HG03039 (cell line): ENCODE measurements at regions not wholly inside any gene's neighbourhood (a gene's known extent, or its start where the extent isn't known, plus 50 kb on each side); places are given as distances from the start of the nearest gene placed in this dataset.

Experiments used
- ATAC-seq: cut with Tn5 transposase; IDR thresholded peaks from one replicate; pipeline ENCODE4 v1.9.1; 2021; ENCODE audit warnings: mild to moderate bottlenecking, moderate library complexity; ENCODE audit not compliant: unreplicated experiment

DNA sequence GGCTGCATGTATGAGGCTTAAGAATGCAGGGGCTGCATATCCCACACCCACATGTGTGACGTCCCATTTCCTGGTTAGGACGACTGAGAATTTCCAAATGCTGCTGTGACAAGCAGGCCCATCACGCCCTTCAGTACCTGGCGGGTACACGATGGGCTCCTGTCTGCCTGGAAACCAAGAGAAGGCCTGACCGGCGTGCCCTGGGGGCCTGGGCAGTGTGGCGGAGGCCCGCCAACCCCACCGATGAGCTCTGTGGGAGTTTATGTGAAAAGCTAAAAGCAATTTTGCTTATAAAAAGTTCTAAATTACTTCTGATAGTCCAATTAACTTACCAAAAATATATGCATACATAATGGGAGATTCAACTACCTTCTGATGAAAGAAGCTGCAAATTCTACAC is 837.3 kb downstream of the GALR1 start:
- ATAC-seq, result no peak

DNA sequence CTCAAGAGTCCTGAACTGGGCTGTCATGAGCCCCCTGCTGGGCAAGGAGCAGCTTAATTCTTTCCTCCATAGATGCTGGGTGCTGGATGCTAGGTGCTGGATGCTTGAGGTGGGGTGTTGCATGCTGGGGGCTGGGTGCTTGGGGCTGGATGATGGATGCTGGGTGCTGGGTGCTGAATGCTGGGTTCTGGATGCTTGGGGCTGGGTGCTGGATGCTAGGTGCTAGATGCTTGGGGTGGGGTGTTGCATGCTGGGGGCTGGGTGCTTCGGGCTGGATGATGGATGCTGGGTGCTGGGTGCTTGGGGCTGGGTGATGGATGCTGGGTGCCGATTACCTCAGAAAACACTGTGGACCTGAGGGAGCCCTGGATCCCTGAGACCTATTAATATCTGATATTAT is 837.7 kb downstream of the GALR1 start:
- no peak for ATAC-seq

DNA sequence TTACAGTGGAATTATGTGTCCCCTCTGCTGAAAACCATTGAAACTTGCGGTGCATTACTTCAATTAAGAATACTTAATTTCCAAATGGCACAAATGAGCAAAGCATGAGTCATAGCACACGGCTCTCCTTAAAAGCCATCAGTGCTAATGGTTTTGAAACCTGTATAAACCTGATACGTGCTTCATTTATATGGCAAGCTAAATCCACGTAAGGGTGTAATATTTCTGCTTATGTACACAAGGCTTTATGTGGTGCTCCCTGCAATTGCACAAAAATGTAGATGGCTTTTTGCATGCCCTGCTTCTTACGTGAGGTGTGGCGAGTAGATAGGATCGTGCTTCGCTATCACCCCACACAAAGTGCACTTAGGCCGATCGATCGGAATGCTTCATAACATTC is 840.9 kb downstream of the GALR1 start:
- no peak for ATAC-seq

DNA sequence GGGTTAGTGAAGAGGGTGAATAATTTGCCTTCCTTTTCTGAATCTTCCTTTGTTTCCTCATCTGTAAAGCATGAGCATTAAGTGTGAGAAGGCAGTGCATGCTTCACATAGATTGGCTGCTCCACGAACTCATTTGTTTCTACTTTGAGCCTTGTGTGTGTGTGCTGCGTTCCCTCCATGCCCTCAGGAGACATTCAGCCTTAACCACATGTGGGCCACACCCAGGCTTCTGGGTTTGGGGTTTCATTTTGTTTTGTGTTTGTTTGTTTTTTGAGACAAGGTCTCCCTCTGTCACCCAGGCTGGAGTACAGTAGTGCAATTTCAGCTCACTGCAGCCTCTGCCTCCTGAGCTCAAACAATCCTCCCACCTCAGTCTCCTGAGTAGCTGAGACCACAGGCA is 843.3 kb downstream of the GALR1 start:
- no peak for ATAC-seq

DNA sequence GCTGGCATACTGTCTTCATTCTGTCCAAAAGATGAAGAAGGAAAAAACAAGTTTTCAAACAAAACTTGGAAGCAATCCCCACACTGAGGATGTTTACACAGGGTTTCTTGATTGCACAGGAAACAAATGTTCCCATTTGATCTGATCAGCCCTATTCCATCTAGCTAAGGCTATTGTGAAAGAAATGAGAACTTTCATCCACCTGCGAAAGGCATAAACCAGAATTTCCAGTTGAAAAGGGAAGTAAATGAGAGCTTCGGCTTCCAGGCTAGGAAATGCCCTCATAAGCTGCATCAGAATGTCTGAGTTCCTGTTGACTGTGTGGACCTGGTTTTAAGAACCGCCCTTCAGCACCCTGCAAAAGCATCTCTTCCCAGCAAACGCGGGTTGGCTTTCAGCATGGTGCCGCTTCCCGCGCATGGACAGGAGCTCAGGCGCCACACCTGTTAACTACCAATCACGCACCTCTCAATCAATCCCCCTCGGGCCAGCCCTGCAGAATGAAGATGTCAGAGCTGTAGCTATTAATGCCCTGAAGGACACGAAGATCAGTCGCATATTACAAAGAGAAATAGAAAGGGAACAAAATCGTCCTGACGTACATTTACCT is 850.4 kb downstream of the GALR1 start:
- no peak for ATAC-seq

DNA sequence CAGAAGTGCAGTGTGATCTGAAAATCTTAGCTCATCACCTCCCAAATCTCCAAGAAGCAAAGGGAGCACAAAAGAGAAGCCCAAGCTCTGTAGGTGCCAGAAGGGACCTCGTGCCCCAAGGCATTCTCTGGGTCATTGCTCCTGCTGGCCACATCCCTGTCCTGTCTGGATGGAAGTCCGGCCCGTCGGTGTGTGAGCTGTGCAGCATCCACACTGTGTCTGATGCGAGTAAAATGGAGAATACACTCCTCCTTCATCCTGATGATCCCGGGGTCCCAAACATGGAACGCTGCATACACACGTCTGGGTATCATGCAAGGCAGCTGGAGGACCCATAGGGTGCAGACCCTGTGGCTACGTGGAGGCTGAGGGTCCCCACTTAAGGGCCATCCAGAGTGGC is 851.4 kb downstream of the GALR1 start:
- ATAC-seq, result no peak

DNA sequence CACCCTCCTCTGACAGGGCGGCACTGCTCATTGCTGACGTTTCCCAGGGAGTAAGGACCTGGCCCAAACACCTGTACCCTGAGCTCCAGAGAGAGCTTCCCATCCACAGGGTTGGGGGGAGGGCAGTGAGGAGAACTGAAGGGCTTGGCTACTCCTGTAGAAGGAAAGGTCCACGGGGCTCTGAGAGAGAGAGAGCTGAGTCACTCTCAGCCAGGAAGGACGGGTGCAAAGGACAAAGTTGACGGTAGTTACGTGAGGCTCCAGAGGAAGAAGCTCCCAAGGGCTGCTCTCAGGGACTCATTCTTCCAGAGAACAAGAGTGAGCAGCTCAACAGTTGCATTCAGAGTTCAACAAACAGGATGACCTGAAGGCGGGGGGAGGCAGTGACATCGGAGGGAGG is 852.5 kb downstream of the GALR1 start:
- ATAC-seq, result no peak

DNA sequence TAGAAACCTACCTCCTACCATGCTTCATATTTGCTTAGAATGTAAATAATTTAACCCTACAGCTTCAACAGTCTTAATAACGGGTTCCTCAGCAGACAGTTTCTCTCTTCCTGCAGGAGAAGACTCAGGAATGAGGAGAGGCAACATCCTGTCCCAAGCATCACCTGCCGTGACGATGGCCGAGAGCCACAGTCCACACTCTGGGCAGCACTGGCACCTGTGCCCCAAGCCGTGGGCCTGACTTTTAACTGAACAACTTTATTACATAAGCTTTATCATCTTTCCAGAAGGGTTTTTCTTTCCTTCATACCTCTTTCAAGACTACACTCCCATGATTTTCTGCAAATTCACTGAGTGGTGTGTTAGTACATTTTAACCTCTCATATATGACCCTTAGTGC is 856.0 kb downstream of the GALR1 start:
- ATAC-seq, result no peak

DNA sequence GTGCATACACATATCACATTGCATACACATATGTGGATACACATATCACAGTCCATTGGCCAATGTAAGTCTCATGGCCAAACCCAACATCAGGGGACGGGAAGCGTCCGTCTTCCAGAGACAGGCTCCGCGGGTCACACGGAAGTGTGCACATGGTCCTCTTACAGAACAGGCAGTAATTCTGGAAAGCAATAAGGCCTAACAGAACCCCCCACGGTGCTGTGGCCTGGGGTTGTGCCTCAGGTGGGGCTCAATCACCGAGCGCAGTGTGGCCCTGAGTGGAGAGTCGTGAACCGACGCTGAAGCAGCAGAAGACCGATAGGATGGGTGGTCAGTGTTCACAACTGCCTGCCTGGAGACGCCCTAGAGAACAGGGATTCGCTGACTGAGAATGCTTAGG is 857.3 kb downstream of the GALR1 start:
- ATAC-seq, result no peak

DNA sequence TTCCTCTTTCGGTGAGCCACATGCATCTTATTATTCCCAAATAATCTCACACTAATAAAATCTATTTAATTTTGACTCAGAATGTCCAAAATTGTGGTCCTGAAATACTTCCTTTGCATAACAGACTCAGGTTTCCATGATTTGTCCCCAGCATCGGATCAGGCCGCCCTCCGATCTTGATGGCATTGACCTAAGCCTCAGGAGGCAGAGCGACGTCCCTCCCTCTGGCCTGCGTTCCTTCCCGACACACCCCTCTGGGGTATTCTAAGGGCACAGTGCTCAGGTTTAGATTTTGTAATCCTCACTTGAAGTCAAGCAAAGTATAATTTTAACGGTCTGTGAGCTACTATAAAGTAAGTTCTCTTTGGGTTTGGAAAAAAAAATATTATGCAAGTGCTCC is 857.7 kb downstream of the GALR1 start:
- no peak for ATAC-seq

DNA sequence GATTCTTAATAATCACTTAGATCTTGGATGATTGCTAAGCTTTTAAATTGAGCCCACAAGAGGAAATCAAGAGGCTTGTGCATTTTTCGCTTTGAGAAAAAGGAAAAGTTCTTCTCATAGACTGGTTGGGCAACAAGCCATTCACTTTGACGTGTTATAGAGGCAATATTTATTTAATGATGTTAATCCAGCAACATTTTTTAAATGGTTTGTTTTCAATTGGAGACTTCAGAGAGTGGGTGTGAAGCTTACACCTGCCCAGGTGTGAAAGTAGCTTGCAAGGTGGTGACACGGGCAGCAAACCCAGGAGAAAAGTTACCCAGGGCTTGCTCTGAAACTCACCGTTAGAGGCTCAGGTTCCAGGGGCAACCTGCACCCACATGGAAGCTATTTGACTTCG is 858.9 kb downstream of the GALR1 start:
- ATAC-seq, result no peak

DNA sequence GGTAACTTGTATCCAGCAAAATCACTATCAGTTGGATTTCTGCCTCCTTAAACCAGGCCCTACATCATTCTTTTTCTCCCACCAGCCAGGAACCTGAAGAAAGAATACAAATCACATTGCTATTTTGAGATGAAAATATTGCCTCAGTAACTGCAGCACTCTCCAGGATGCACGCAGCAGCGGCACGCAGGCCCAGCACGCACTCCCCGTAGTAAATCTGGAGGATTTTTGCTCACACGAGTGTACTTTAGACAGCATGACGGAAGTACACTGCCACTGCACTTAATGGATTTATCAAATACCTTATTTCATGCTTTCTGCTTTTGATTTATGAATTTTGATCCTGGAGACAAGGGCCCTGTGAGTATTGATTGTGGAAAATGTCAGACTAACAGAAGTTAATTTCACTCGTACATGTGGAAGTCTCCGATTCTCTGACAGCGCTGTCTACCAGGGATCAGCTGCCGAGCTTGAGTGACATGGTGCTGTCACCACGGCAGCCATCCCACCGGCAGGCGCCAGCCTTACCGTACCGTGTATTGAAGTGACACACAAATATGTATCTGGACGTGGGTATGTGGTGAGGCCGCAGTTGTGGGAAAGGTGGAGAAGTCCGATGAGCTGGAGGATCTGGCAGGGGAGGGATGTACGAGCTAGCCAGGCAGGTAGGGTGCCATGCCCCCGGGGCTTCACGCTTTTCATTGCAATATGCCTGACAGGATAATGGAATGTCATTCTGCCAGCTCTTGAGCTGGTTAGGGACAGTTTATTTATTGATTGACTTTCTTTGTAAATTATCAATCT is 863.7 kb downstream of the GALR1 start:
- ATAC-seq, result no peak

DNA sequence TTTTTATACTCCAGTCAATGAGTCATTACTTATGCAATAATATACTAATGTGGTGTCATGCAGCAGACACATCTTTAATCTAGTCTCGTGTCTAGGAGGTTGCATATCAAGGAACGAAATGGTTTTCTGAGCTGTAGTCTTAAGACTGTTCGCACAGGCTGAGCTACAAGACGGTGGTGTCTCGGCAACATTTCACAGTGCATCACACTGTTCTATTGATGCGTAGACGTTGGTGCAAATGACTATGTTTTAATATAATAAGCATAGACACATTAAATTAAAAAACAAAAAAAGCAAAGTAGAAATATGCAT is 864.2 kb downstream of the GALR1 start:
- ATAC-seq, result no peak

DNA sequence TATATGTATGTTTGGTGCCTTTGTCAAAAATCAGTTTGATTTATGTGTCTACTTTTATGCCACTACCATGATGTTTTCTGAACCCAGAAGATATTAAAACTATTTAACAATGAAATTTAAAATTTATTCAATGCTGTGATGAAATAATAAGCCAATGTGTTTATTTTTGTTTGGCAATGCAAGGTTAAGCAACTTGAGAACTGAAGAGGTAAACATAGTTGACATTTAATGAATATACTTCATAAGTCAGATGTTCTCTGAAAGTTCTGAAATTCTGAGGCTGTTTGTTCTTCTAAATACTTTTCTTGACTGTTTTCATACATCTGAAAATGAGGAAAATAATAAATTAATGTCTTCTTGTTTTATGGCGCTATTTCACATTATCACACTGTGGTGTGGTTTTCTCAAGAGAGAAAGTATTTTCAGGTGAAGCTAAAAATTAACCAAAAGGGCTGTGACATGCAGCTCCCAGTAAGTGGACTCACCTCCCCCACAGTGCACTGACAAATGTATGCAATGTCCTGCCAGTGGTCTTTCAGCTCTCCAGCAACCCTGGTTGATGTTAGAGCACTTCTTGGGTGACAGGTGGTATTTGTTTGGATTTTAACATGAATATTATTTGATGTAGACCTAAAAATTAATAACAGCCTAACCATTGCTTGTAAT is 863.6 kb upstream of the SALL3 start:
- ATAC-seq, result no peak

DNA sequence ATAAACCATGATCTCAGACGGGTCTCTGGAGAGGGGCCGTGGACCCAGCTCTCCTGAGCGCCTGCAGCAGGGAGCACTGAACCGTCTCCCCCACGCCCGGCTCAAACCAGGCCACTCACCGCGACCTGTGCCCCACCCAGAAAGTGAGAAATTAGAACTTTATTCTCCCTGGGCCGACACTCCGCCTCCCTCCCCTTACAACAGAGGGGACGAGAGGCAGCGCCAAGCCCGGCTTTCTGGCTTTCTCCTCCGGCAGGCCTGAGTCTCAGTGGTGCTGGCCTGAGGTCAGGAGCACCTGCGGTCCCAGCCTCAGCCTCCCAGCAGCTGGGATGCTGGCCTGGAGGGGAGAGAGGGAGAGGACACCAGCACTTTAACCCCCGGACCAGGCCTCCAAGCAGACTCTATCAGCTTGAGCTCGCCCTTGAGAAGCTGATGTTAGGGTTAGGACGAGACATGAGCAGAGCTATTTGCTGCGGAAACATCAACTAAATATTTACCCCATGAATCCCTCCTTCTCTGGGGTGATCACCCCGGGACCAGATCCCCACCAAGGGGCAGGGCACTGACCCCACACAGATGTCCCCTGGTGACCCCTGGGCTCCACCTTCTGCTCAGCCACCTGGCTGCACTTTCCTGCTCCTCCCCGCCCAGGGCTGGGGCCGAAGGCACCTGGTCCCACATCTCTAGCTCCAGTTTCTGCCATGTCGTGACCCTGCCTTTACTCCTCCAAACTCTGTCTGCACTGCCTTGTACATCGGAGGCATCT is 856.3 kb upstream of the SALL3 start:
- no peak for ATAC-seq

DNA sequence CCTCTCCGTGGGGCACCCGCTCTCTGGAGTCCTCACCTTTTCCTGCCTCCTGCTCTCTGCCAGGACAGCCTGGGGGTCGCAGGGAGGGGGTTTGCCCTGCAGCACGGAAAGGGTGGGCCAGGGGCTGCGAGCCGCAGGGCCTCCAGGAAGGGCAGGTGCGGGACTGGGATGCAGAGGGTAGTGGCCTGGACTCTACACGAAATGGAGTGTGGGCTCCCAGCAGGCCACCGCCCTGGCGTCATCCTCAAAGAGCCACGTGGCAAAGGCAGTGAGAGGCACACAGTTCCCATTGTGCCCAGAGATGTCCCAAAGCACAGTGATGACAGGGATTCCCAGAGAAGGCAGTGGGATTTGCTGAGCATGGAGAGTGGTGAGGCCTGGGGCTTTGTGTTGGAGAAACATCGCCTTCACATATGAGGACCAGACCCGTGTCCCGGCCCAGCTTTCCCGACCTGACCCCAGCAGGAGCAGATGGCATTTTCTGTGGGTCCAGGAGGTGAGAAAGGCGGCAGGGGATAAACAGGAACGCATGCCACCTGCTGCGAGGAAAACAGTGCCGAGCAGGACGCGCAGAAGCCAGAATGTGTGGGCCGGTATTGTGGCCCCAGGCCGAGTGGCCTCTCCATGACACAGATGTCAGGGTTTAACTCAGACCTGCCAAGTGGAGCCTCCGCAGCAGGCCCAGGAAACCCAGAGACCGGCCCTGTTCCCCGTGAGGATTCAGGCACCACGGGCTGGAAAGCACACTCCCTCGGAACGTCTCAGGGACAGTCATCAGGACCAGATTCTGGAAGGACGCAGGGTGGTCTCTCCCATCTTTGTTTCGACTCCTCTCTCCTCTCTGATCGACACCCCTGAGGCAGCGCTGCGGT is 855.5 kb upstream of the SALL3 start:
- ATAC-seq, result no peak

DNA sequence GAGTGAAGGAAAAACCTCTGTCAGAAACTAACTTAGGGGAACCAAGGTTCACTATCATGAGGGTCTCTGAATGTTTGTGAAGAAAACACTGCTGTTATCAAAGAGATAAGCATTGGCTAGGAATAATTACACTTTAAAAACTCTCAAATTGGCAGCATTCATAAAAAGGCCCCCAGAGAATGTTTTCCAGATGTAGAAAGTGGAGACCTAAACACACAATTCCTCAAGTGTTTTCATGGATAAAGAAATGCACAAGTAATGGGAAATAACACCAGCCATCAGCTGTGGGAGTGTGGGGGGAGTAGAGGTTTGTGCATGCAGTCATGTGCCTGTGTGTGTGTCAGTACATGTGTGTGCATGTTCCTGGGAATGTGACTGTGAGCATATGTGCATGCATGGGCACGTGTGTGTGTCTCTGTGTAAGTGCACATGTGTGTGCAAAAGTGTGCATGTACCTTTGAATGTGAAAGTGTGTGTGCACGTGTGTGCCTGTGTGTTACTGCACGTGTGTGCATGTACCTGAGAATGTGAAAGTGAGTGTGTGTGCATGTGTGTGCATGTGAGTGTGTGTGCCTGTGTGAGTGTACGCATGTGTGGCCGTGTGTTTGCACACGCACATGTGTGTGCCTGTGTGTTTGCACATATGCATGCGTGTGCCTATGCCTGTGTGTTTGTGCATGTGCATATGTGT is 854.3 kb upstream of the SALL3 start:
- ATAC-seq, result no peak

DNA sequence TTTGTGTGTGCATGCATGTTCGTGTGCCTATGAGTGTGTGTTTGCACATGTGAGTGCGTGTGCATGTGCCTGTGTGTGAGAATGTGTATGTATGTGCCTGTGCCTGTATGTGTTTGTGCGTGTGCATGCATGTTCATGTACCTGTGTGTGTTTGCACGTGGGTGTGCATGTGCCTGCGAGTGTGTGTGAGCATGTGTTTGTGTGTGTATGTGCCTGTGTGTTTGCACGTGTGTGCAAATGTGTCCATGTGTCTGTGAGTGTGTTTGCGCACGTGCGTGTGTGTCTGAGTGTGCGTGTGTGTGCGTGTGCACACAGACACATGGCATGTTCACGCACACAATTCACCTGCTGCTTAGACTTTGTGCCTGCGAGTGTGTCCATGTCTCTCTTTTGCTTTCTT is 853.5 kb upstream of the SALL3 start:
- ATAC-seq, result no peak

DNA sequence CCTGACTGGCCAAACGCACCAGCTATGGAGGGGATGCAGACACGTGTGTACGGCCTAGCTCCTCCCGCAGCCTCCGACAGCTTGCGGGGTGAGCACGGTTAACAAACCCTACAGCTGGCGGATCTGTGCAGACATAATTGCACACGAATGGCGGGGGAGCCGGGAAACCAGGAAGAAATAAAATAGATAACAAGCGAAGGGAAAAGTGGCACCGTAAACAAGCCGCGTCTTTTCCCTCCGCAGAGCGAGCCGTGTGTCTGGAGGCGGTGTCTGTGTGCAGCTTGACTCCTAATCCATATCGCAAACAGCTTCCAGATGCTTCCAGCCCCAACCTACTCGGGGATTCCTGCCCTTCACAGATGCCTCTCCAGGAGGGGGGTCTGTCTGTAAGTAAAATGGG is 853.1 kb upstream of the SALL3 start:
- no peak for ATAC-seq

DNA sequence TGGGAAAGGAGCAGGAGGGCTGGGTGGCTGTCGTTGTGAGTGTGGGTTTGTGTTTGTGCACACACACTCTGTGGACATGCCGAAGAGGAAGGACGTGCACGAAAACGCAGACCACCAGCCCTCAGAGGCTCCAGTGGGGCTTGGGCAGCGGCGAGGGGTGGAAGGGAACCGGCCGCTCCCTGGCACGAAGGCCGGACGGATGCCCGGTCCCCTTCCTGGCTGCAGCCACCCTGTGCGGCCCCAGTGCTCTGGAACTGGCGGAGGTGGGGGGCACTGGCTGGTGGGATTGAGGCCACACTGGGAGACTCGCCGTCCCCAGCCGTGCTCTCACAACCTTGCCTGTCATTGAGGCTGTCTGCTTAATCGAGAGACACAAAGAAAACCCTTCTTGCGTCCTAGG is 852.6 kb upstream of the SALL3 start:
- no peak for ATAC-seq
